Right lung (tissue), 2 donors: ENCODE measurements at regions not wholly inside any gene's neighbourhood (a gene's known extent, or its start where the extent isn't known, plus 50 kb on each side); places are given as distances from the start of the nearest gene placed in this dataset.
A peak's percentile ranks its signal among the peaks of the same experiment; 100 is the strongest.

Experiments used
- DNase-seq, 2 donors: peaks; one replicate each; pipeline ENCODE4 v3.0.0-alpha.2; 2013

- no peak for DNase-seq
These were observed 417.6 kb upstream of the ZFP42 start for GRCh38 chr4:187577941-187578480.

- no peak for DNase-seq
These were observed 408.7 kb upstream of the ZFP42 start for GRCh38 chr4:187586892-187587291.

GRCh38 chr4:187598196-187598595 lies 397.4 kb upstream of the ZFP42 start:
- no peak for DNase-seq

GRCh38 chr4:187602339-187603092 lies 393.1 kb upstream of the ZFP42 start:
- no peak for DNase-seq

GRCh38 chr4:187603093-187604025 lies 392.2 kb upstream of the ZFP42 start:
- no peak for DNase-seq

- no peak for DNase-seq
These were observed 390.6 kb upstream of the ZFP42 start for GRCh38 chr4:187604984-187605383.

- peak; percentile 16 to 23 for DNase-seq
These were observed 389.0 kb upstream of the ZFP42 start for GRCh38 chr4:187606581-187606980.

- no peak for DNase-seq
These were observed 387.6 kb upstream of the ZFP42 start for GRCh38 chr4:187608001-187608421.

GRCh38 chr4:187612301-187612700 lies 383.3 kb upstream of the ZFP42 start:
- no peak for DNase-seq

GRCh38 chr4:187613089-187613839 lies 382.3 kb upstream of the ZFP42 start:
- DNase-seq = no peak

- no peak for DNase-seq
These were observed 379.6 kb upstream of the ZFP42 start for GRCh38 chr4:187615972-187616371.

- DNase-seq = no peak
These were observed 378.5 kb upstream of the ZFP42 start for GRCh38 chr4:187617113-187617512.

- DNase-seq = no peak
These were observed 376.8 kb upstream of the ZFP42 start for GRCh38 chr4:187618701-187619281.

- no peak for DNase-seq
These were observed 376.3 kb upstream of the ZFP42 start for GRCh38 chr4:187619319-187619718.

- DNase-seq = no peak
These were observed 363.1 kb upstream of the ZFP42 start for GRCh38 chr4:187632260-187632995.

GRCh38 chr4:187633245-187633644 lies 362.3 kb upstream of the ZFP42 start:
- DNase-seq = no peak

GRCh38 chr4:187656959-187657358 lies 338.6 kb upstream of the ZFP42 start:
- DNase-seq = peak; percentile 77 to 85

GRCh38 chr4:187663076-187663475 lies 332.5 kb upstream of the ZFP42 start:
- no peak for DNase-seq

- no peak for DNase-seq
These were observed 331.6 kb upstream of the ZFP42 start for GRCh38 chr4:187664011-187664410.

- no peak for DNase-seq
These were observed 330.5 kb upstream of the ZFP42 start for GRCh38 chr4:187665086-187665485.

GRCh38 chr4:187666034-187666433 lies 329.5 kb upstream of the ZFP42 start:
- no peak for DNase-seq
